ENCODE measurements at regions not wholly inside any gene's neighbourhood (a gene's known extent, or its start where the extent isn't known, plus 50 kb on each side); places are given as distances from the start of the nearest gene placed in this dataset.

GRCh38 chr5:67404256-67405100 lies 207.9 kb upstream of the CD180 start:
- H3K27ac Mint-ChIP-seq = no peak overlapping the region
- H3K4me2 ChIP-seq = no peak overlapping the region
- no peaks in the 10 kb centered on the region for H3K36me3 Mint-ChIP-seq
- H4K20me1 ChIP-seq (ENCODE audit: low read depth) = no peaks in the 10 kb centered on the region
- TF ChIP-seq CTCF (IDR thresholded peaks at IDR 0.05) = no peak
- no peak for TF ChIP-seq EZH2phosphoT487 (IDR thresholded peaks at IDR 0.05)
- no peak for TF ChIP-seq EZH2 (IDR thresholded peaks at IDR 0.05)
- no peaks in the 10 kb centered on the region for H3K4me1 ChIP-seq
- H3K27me3 ChIP-seq = no peaks in the 10 kb centered on the region
- no peak overlapping the region for H3K9ac ChIP-seq
- no peak overlapping the region for H3K4me3 ChIP-seq
- H3K9me3 ChIP-seq (ENCODE audit: low read depth) = no peaks in the 10 kb centered on the region
- no peak overlapping the region for H3K4me3 Mint-ChIP-seq
- no peaks in the 10 kb centered on the region for H3K36me3 ChIP-seq
- H3K27me3 Mint-ChIP-seq (ENCODE audit: insufficient read depth, low read depth) = no peaks in the 10 kb centered on the region
- no peaks in the 10 kb centered on the region for H3K79me2 ChIP-seq (ENCODE audit: low read depth)
- H2AFZ ChIP-seq (replicated peaks) = no peak overlapping the region
- DNase-seq (ENCODE audit: low spot score) = no peak
- H3K27ac ChIP-seq = no peak overlapping the region
- peaks cover 5% of the 10 kb centered on the region for H3K9me3 Mint-ChIP-seq
- no peaks in the 10 kb centered on the region for H3F3A ChIP-seq (ENCODE audit: low read depth)
- H3K4me1 Mint-ChIP-seq = peaks cover 10% of the 10 kb centered on the region

- Histone ChIP-seq H4K20me1 (ENCODE audit: low read depth) (no peaks in the 10 kb centered on the region), H3K4me3 (no peak overlapping the region), H3K4me2 (no peak overlapping the region), H3K9ac (no peak overlapping the region), H3K4me1 (no peaks in the 10 kb centered on the region), H3K36me3 (no peaks in the 10 kb centered on the region), H3K9me3 (ENCODE audit: low read depth) (no peaks in the 10 kb centered on the region), H3F3A (ENCODE audit: low read depth) (no peaks in the 10 kb centered on the region), H3K79me2 (ENCODE audit: low read depth) (no peaks in the 10 kb centered on the region), H3K27me3 (no peaks in the 10 kb centered on the region), H3K27ac (no peak overlapping the region), H2AFZ (replicated peaks) (no peak overlapping the region)
- Mint-ChIP-seq H3K9me3 (peaks cover 9% of the 10 kb centered on the region), H3K4me3 (no peak overlapping the region), H3K36me3 (no peaks in the 10 kb centered on the region), H3K27ac (no peak overlapping the region), H3K27me3 (ENCODE audit: insufficient read depth, low read depth) (peaks cover 2% of the 10 kb centered on the region), H3K4me1 (peaks cover 10% of the 10 kb centered on the region)
- TF ChIP-seq EZH2phosphoT487 (IDR thresholded peaks at IDR 0.05) (no peak), EZH2 (IDR thresholded peaks at IDR 0.05) (no peak), CTCF (IDR thresholded peaks at IDR 0.05) (no peak)
- DNase-seq (ENCODE audit: low spot score) = no peak
Observed at GRCh38 chr5:67402526-67402925, 205.9 kb upstream of the CD180 start.

- no peak for DNase-seq (ENCODE audit: low spot score)
- H3K4me3 Mint-ChIP-seq = no peak overlapping the region
- peaks cover 10% of the 10 kb centered on the region for H3K4me1 Mint-ChIP-seq
- TF ChIP-seq EZH2phosphoT487 (IDR thresholded peaks at IDR 0.05) (no peak), EZH2 (IDR thresholded peaks at IDR 0.05) (no peak), CTCF (IDR thresholded peaks at IDR 0.05) (no peak)
- Histone ChIP-seq H3K79me2 (ENCODE audit: low read depth) (no peaks in the 10 kb centered on the region), H2AFZ (replicated peaks) (no peak overlapping the region), H3F3A (ENCODE audit: low read depth) (no peaks in the 10 kb centered on the region), H3K27ac (no peak overlapping the region), H3K4me2 (no peak overlapping the region), H3K4me1 (peaks cover under 1% of the 10 kb centered on the region), H3K36me3 (no peaks in the 10 kb centered on the region), H3K9me3 (ENCODE audit: low read depth) (no peaks in the 10 kb centered on the region), H4K20me1 (ENCODE audit: low read depth) (no peaks in the 10 kb centered on the region), H3K4me3 (no peak overlapping the region), H3K9ac (no peak overlapping the region), H3K27me3 (no peaks in the 10 kb centered on the region)
- H3K27ac Mint-ChIP-seq = no peak overlapping the region
- peaks cover 2% of the 10 kb centered on the region for H3K27me3 Mint-ChIP-seq (ENCODE audit: insufficient read depth, low read depth)
- H3K36me3 Mint-ChIP-seq = no peaks in the 10 kb centered on the region
- peaks cover 9% of the 10 kb centered on the region for H3K9me3 Mint-ChIP-seq
Observed at GRCh38 chr5:67401172-67401571, 204.6 kb upstream of the CD180 start.

All from neural progenitor cell (in vitro differentiated cells).